ENCODE measurements at regions not wholly inside any gene's neighbourhood (a gene's known extent, or its start where the extent isn't known, plus 50 kb on each side); places are given as distances from the start of the nearest gene placed in this dataset.

DNA sequence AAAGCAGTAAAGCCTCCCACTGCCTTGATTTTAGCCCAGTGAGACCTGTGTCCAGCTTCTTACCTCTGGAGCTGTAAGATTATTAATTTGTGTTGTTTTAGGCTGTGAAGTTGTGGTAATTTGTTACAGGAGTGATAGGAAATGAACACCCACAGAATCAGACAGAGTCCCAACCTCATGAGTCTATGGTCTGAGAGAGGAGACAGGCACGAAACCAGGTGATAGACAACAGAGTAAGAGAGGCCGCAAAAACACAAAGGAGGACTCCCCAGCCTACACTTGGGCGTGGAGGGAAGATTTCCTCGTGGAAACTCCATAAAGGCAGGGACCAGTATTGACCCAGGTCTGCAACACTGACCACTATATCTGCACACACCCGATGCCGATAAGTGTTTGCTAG, 234.6 kb upstream of the JUN start:
- H3K4me3 ChIP-seq, result no peak overlapping the region
- no peaks in the 10 kb centered on the region for H3K9me3 ChIP-seq
- 71% methylated on average over 1 of the region's 6 CpGs for WGBS (ENCODE audit: insufficient coverage, low coverage, low lambda C conversion rate, missing lambda C conversion rate)
- peaks cover 0 to 5% (median 2%) of the 10 kb centered on the region in 4 donors for H3K4me1 ChIP-seq
- intact Hi-C loops (cut with DNase I), result no loop called here
- TF ChIP-seq, protein P1, sequence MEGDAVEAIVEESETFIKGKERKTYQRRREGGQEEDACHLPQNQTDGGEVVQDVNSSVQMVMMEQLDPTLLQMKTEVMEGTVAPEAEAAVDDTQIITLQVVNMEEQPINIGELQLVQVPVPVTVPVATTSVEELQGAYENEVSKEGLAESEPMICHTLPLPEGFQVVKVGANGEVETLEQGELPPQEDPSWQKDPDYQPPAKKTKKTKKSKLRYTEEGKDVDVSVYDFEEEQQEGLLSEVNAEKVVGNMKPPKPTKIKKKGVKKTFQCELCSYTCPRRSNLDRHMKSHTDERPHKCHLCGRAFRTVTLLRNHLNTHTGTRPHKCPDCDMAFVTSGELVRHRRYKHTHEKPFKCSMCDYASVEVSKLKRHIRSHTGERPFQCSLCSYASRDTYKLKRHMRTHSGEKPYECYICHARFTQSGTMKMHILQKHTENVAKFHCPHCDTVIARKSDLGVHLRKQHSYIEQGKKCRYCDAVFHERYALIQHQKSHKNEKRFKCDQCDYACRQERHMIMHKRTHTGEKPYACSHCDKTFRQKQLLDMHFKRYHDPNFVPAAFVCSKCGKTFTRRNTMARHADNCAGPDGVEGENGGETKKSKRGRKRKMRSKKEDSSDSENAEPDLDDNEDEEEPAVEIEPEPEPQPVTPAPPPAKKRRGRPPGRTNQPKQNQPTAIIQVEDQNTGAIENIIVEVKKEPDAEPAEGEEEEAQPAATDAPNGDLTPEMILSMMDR (IDR thresholded peaks at IDR 0.05), result no peak
- no peak for TF ChIP-seq POLR2A (IDR thresholded peaks at IDR 0.05)
- no peak overlapping the region for H3K27ac ChIP-seq
- H3K27me3 ChIP-seq, result no peaks in the 10 kb centered on the region
- H3K36me3 ChIP-seq, result no peaks in the 10 kb centered on the region
- no peak for ATAC-seq
- DNase-seq, result no peak

DNA sequence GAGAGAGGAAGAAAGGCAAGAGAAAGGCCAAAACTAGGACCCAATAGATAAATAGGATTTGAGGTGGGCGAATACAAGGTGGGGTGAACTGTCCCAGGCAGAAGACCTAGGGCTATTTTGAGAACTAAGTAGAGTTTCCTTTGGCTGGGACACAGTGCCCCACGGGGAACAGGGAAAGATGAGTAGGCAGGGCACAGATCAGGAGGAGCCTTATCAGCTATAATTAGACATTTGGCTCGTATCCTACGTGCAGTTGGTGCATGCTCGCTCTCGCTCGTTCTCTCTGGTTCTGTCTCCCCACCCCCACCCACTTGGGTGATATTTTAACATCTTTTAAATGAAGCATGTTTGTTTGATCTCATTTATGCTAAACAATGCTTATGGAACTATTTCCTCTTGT, 235.0 kb upstream of the JUN start:
- intact Hi-C loops (cut with DNase I), result no loop called here
- peaks cover 0 to 5% (median 2%) of the 10 kb centered on the region in 4 donors for H3K4me1 ChIP-seq
- H3K27ac ChIP-seq, result no peak overlapping the region
- H3K9me3 ChIP-seq, result no peaks in the 10 kb centered on the region
- ATAC-seq, result no peak
- H3K27me3 ChIP-seq, result no peaks in the 10 kb centered on the region
- DNase-seq, result no peak
- H3K36me3 ChIP-seq, result no peaks in the 10 kb centered on the region
- 88% methylated on average over 7 of the region's 7 CpGs for WGBS (ENCODE audit: insufficient coverage, low coverage, low lambda C conversion rate, missing lambda C conversion rate)
- no peak overlapping the region for H3K4me3 ChIP-seq
- TF ChIP-seq, protein P1 (IDR thresholded peaks at IDR 0.05), result no peak
- TF ChIP-seq POLR2A (IDR thresholded peaks at IDR 0.05), result no peak

DNA sequence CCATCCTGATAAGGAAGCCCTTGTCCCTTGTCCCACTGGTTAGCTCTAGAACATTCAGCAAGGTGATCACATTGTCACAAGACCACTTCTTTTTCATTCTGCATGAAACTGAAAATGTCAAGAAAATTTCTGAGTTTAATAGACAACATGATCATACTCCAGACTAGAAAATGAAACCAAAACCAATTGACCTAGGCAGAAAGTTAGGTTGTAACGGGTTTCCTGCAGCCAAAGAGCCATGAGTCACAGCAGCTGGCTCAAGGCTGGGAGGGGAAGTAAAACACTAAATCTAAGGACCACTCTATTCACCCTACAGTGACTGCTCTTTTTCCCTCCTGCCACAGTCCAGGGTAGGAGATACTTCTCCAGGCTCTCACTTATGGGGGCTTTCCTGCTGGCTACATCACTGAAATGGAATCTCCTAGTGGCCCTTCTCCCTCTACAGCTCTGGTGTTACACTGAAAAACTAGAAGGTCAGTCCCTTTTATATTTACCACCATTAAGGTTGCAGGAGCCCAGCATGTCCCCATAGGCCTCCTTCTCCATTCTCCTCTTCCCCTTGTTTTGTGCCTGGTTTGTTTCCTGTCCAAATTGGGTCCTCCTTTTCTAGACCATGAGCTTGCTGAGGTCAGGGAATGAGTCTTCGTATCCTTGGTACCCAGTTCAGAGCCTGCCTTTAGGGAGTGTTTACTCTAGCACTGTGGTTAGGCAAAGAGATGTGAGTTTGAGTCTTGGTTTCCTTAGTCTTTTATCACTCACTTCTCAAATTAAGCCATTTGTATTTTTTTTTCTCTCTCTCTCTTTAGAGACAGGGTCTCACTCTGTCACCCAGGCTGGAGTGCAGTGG, 236.5 kb upstream of the JUN start:
- Histone ChIP-seq H3K9me3 (no peaks in the 10 kb centered on the region), H3K27ac (peak overlapping the region; percentile 60 to 80 (median 62)), H3K36me3 (no peaks in the 10 kb centered on the region), H3K4me1 (peaks cover 0 to 5% (median 2%) of the 10 kb centered on the region in 4 donors), H3K27me3 (no peaks in the 10 kb centered on the region), H3K4me3 (peak overlapping the region in 1 of 3 donors; percentile 23)
- intact Hi-C loops (cut with DNase I), result no loop called here
- TF ChIP-seq, protein P1 (IDR thresholded peaks at IDR 0.05), result no peak
- no peak for TF ChIP-seq POLR2A (IDR thresholded peaks at IDR 0.05)
- peak; percentile 88 to 94 (median 91) for ATAC-seq
- peak in 1 of 3 donors; percentile 59 for DNase-seq
- WGBS (ENCODE audit: insufficient coverage, low coverage, low lambda C conversion rate, missing lambda C conversion rate), result 0% methylated on average over 1 of the region's 2 CpGs

DNA sequence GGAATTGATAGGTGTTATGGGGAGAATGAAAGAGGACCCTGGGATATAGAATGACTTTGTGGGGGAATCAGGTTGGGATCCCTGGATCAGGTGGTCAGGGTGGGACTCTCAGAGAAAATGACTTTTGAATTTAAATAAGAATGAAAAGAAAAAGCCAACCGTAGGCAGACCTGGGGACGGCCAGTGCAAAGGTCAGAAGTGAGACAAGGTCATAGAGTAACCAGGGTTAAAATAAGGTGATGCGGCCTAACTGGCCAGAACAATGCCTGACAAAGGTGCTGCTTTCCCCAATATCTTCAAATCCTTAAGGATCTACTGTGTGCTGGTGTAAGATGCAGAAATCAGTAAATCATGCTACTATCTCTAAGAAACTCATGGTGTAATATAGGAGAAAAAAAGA, 238.4 kb upstream of the JUN start:
- WGBS (ENCODE audit: insufficient coverage, low coverage, low lambda C conversion rate, missing lambda C conversion rate), result 40% methylated on average over 3 of the region's 3 CpGs
- peak; percentile 28 to 62 (median 52) for ATAC-seq
- no peak for DNase-seq
- no peak for TF ChIP-seq POLR2A (IDR thresholded peaks at IDR 0.05)
- TF ChIP-seq, protein P1 (IDR thresholded peaks at IDR 0.05), result no peak
- H3K27ac ChIP-seq, result no peak overlapping the region
- H3K36me3 ChIP-seq, result no peaks in the 10 kb centered on the region
- H3K9me3 ChIP-seq, result no peaks in the 10 kb centered on the region
- H3K4me3 ChIP-seq, result no peak overlapping the region
- peaks cover 0 to 5% (median 2%) of the 10 kb centered on the region in 4 donors for H3K4me1 ChIP-seq
- H3K27me3 ChIP-seq, result no peaks in the 10 kb centered on the region
- intact Hi-C loops (cut with DNase I), result no loop called here
